Karpas-422 (cell line): ENCODE measurements at regions not wholly inside any gene's neighbourhood (a gene's known extent, or its start where the extent isn't known, plus 50 kb on each side); places are given as distances from the start of the nearest gene placed in this dataset.
"Not testable (repeated sequence)": the region's sequence is repeated elsewhere in the genome, so short reads cannot be mapped to it uniquely, and the experiment has no call there.

Source experiments
- DNase-seq: peaks from one replicate; pipeline ENCODE4 v3.0.0-alpha.2; 2015
- H2AFZ ChIP-seq: fragments of 200-600 bp; sonication (generic); 2 replicates; pipeline ENCODE4 v1.6.1; 2014; ENCODE audit warnings: antibody characterized with exemption, low read length, mixed read lengths
- H3K27ac ChIP-seq: fragments of 200-600 bp; sonication (generic); 2 replicates; pipeline ENCODE4 v1.5.1; 2014; ENCODE audit warnings: mild to moderate bottlenecking, low read length, moderate library complexity
- H3K27me3 ChIP-seq: fragments of 200-600 bp; sonication (generic); 2 replicates; pipeline ENCODE4 v1.6.1; 2014; ENCODE audit warnings: low read length, mixed read lengths
- H3K36me3 ChIP-seq: fragments of 200-600 bp; sonication (generic); 2 replicates; pipeline ENCODE4 v1.6.1; 2014; ENCODE audit warnings: low read length, mixed read lengths; ENCODE audit not compliant: insufficient read depth
- H3K4me1 ChIP-seq: fragments of 200-600 bp; sonication (generic); 2 replicates; pipeline ENCODE4 v1.6.1; 2014; ENCODE audit warnings: mild to moderate bottlenecking, low read length, mixed read lengths
- H3K4me2 ChIP-seq: fragments of 200-600 bp; sonication (generic); 2 replicates; pipeline ENCODE4 v1.6.1; 2014; ENCODE audit warnings: low read length, low read depth, mild to moderate bottlenecking; ENCODE audit not compliant: poor library complexity, severe bottlenecking
- H3K4me3 ChIP-seq: fragments of 200-600 bp; sonication (generic); 2 replicates; pipeline ENCODE4 v1.5.1; 2014; ENCODE audit warnings: mild to moderate bottlenecking, antibody characterized with exemption, low read length, mixed read lengths
- H3K79me2 ChIP-seq: fragments of 200-600 bp; sonication (generic); 2 replicates; pipeline ENCODE4 v1.6.1; 2014; ENCODE audit warnings: mild to moderate bottlenecking, low read length, mixed read lengths
- H3K9ac ChIP-seq: fragments of 200-600 bp; sonication (generic); 2 replicates; pipeline ENCODE4 v1.6.0; 2014; ENCODE audit warnings: low read length
- H3K9me2 ChIP-seq: fragments of 200-600 bp; sonication (generic), shearing (Covaris generic); replicated peaks from 2 replicates; pipeline ENCODE4 v1.6.0; 2014; ENCODE audit warnings: mild to moderate bottlenecking, low read length, moderate library complexity; ENCODE audit not compliant: insufficient read depth
- H3K9me3 ChIP-seq: fragments of 300-700, 200-600 bp; sonication (generic); 2 replicates; pipeline ENCODE4 v1.6.1; 2014; ENCODE audit warnings: low read length, mixed read lengths
- H4K20me1 ChIP-seq: fragments of 200-600 bp; sonication (generic); 2 replicates; pipeline ENCODE4 v1.6.1; 2014; ENCODE audit warnings: mild to moderate bottlenecking, antibody characterized with exemption, low read length, low read depth; ENCODE audit not compliant: insufficient read depth

DNA sequence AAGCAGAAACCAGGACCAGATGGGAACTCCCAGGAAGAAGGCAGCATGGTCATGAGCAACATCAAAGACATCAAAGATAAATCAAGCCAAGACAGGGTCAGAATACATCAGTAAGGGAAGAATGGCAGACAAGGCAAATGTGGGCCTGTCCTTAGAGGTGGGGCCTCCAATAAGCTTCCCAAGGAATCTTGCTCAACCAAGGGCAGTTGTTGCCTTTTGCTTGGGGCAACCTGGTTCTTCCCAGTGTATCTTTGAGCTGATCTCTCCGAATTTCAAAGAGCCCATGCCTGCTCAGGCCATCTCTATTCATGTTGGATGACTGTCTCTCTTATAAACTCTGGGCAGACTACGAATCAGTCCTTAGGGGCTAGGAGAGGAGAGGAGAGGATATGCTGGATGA lies 68.4 kb upstream of the HABP2 start:
- no peaks in the 10 kb centered on the region for H3K36me3 ChIP-seq
- no peak overlapping the region for H3K4me2 ChIP-seq
- H3K27ac ChIP-seq: no peak overlapping the region
- H4K20me1 ChIP-seq: no peaks in the 10 kb centered on the region
- no peaks in the 10 kb centered on the region for H3K79me2 ChIP-seq
- no peaks in the 10 kb centered on the region for H3K4me1 ChIP-seq
- no peak overlapping the region for H2AFZ ChIP-seq
- no peak overlapping the region for H3K9ac ChIP-seq
- H3K4me3 ChIP-seq: no peak overlapping the region
- peaks cover 11% of the 10 kb centered on the region for H3K9me3 ChIP-seq
- no peak for DNase-seq
- no peaks in the 10 kb centered on the region for H3K27me3 ChIP-seq
- no peaks in the 10 kb centered on the region for H3K9me2 ChIP-seq

GRCh38 chr10:113485736-113486135 lies 67.1 kb upstream of the HABP2 start:
- H3K27ac ChIP-seq: no peak overlapping the region
- no peak overlapping the region for H3K4me2 ChIP-seq
- H3K9ac ChIP-seq: no peak overlapping the region
- no peaks in the 10 kb centered on the region for H4K20me1 ChIP-seq
- no peaks in the 10 kb centered on the region for H3K27me3 ChIP-seq
- peaks cover 2% of the 10 kb centered on the region; the same call in 1 of the 2 replicates for H3K9me3 ChIP-seq
- H3K4me1 ChIP-seq: no peaks in the 10 kb centered on the region
- no peak overlapping the region for H2AFZ ChIP-seq
- H3K4me3 ChIP-seq: no peak overlapping the region
- H3K36me3 ChIP-seq: no peaks in the 10 kb centered on the region
- no peaks in the 10 kb centered on the region for H3K9me2 ChIP-seq
- DNase-seq: no peak
- no peaks in the 10 kb centered on the region for H3K79me2 ChIP-seq

GRCh38 chr10:113486531-113486930 lies 66.3 kb upstream of the HABP2 start:
- H3K79me2 ChIP-seq: no peaks in the 10 kb centered on the region
- H3K4me2 ChIP-seq: no peak overlapping the region
- H3K4me3 ChIP-seq: no peak overlapping the region
- no peaks in the 10 kb centered on the region for H3K4me1 ChIP-seq
- no peaks in the 10 kb centered on the region for H3K36me3 ChIP-seq
- no peak overlapping the region for H3K27ac ChIP-seq
- no peaks in the 10 kb centered on the region for H3K9me2 ChIP-seq
- no peak overlapping the region for H3K9ac ChIP-seq
- DNase-seq: no peak
- no peak overlapping the region for H2AFZ ChIP-seq
- H3K9me3 ChIP-seq: no peaks in the 10 kb centered on the region
- H4K20me1 ChIP-seq: no peaks in the 10 kb centered on the region
- no peaks in the 10 kb centered on the region for H3K27me3 ChIP-seq

- no peak for DNase-seq
- no peaks in the 10 kb centered on the region for H3K9me2 ChIP-seq
- H2AFZ ChIP-seq: no peak overlapping the region
- H3K4me2 ChIP-seq: no peak overlapping the region
- H3K36me3 ChIP-seq: no peaks in the 10 kb centered on the region
- H3K27ac ChIP-seq: no peak overlapping the region
- no peak overlapping the region for H3K4me3 ChIP-seq
- no peaks in the 10 kb centered on the region for H4K20me1 ChIP-seq
- H3K9me3 ChIP-seq: no peaks in the 10 kb centered on the region
- H3K4me1 ChIP-seq: no peaks in the 10 kb centered on the region
- H3K27me3 ChIP-seq: no peaks in the 10 kb centered on the region
- H3K79me2 ChIP-seq: no peaks in the 10 kb centered on the region
- H3K9ac ChIP-seq: no peak overlapping the region
Observed at GRCh38 chr10:113487154-113487553, 65.7 kb upstream of the HABP2 start.

DNA sequence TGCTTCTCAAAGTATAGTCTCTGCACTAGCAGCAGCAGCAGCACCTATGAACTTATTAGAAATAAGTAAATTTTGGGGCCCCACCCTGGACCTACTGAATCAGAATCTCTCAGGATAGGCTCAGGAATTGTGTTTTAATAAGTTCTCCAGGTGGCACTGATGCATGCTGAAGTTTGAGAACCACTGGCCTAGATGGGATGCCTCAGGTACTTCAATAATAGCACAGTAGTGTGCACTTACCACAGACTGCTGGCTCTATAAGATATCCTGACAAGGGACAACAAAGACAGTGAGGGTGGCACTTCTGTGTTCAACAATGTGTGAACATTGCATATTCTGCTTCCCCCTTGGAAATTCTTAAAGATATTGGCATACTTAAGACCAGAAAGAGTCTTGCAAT lies 64.7 kb upstream of the HABP2 start:
- Histone ChIP-seq H3K27ac (no peak overlapping the region), H3K27me3 (no peaks in the 10 kb centered on the region)
- DNase-seq: no peak

GRCh38 chr10:113489522-113489921 lies 63.3 kb upstream of the HABP2 start:
- H3K4me2 ChIP-seq, H3K27ac ChIP-seq, DNase-seq, H2AFZ ChIP-seq, H3K79me2 ChIP-seq, H3K9me2 ChIP-seq, H4K20me1 ChIP-seq, H3K9me3 ChIP-seq, H3K9ac ChIP-seq, H3K27me3 ChIP-seq, H3K4me3 ChIP-seq, H3K36me3 ChIP-seq, H3K4me1 ChIP-seq: not testable (repeated sequence)

More for the DNA sequence above, 64.7 kb upstream of the HABP2 start:
- no peaks in the 10 kb centered on the region for H3K9me2 ChIP-seq
- no peaks in the 10 kb centered on the region for H3K9me3 ChIP-seq
- H2AFZ ChIP-seq: no peak overlapping the region
- H3K4me2 ChIP-seq: no peak overlapping the region
- H3K4me3 ChIP-seq: no peak overlapping the region
- H3K9ac ChIP-seq: no peak overlapping the region
- H3K36me3 ChIP-seq: no peaks in the 10 kb centered on the region
- H4K20me1 ChIP-seq: no peaks in the 10 kb centered on the region
- H3K4me1 ChIP-seq: no peaks in the 10 kb centered on the region
- no peaks in the 10 kb centered on the region for H3K79me2 ChIP-seq

- no peak overlapping the region for H3K27ac ChIP-seq
- H3K4me3 ChIP-seq: no peak overlapping the region
- no peaks in the 10 kb centered on the region for H3K4me1 ChIP-seq
- H3K79me2 ChIP-seq: no peaks in the 10 kb centered on the region
- no peaks in the 10 kb centered on the region for H3K36me3 ChIP-seq
- no peak overlapping the region for H2AFZ ChIP-seq
- no peaks in the 10 kb centered on the region for H3K9me2 ChIP-seq
- H3K27me3 ChIP-seq: no peaks in the 10 kb centered on the region
- H4K20me1 ChIP-seq: no peaks in the 10 kb centered on the region
- no peak for DNase-seq
- no peak overlapping the region for H3K4me2 ChIP-seq
- no peak overlapping the region for H3K9ac ChIP-seq
- no peaks in the 10 kb centered on the region for H3K9me3 ChIP-seq
Observed at GRCh38 chr10:113491967-113492565, 60.8 kb upstream of the HABP2 start.

GRCh38 chr10:113493195-113493594 lies 59.7 kb upstream of the HABP2 start:
- H3K9me2 ChIP-seq: no peaks in the 10 kb centered on the region
- H3K4me3 ChIP-seq: no peak overlapping the region
- no peaks in the 10 kb centered on the region for H4K20me1 ChIP-seq
- H3K79me2 ChIP-seq: no peaks in the 10 kb centered on the region
- no peaks in the 10 kb centered on the region for H3K27me3 ChIP-seq
- no peak overlapping the region for H3K4me2 ChIP-seq
- H3K9ac ChIP-seq: no peak overlapping the region
- H3K27ac ChIP-seq: no peak overlapping the region
- no peak for DNase-seq
- H2AFZ ChIP-seq: no peak overlapping the region
- no peaks in the 10 kb centered on the region for H3K9me3 ChIP-seq
- no peaks in the 10 kb centered on the region for H3K36me3 ChIP-seq
- no peaks in the 10 kb centered on the region for H3K4me1 ChIP-seq

- Histone ChIP-seq H3K9me2 (no peaks in the 10 kb centered on the region), H3K9me3 (no peaks in the 10 kb centered on the region), H3K79me2 (no peaks in the 10 kb centered on the region), H3K4me1 (no peaks in the 10 kb centered on the region), H3K36me3 (no peaks in the 10 kb centered on the region), H3K4me3 (no peak overlapping the region), H3K4me2 (no peak overlapping the region), H2AFZ (no peak overlapping the region), H3K27me3 (no peaks in the 10 kb centered on the region), H3K9ac (no peak overlapping the region), H3K27ac (no peak overlapping the region), H4K20me1 (no peaks in the 10 kb centered on the region)
- DNase-seq: no peak
Observed at GRCh38 chr10:113493882-113494301, 59.0 kb upstream of the HABP2 start.
